ENCODE measurements at regions not wholly inside any gene's neighbourhood (a gene's known extent, or its start where the extent isn't known, plus 50 kb on each side); places are given as distances from the start of the nearest gene placed in this dataset.

GRCh38 chr18:7480879-7481278 lies 86.2 kb upstream of the PTPRM start:
- no peak for DNase-seq (ENCODE audit: low read depth, low spot score)
- TF ChIP-seq CTCF (IDR thresholded peaks at IDR 0.05; ENCODE audit: low read depth, low read length): no peak
- H3K4me3 ChIP-seq (ENCODE audit: low read depth, low read length): no peak overlapping the region
- in situ Hi-C loops (cut with HindIII; ENCODE audit: low sequenced_read_pairs): no loop called here

- in situ Hi-C loops (cut with HindIII; ENCODE audit: low sequenced_read_pairs): no loop called here
- H3K4me3 ChIP-seq (ENCODE audit: low read depth, low read length): no peak overlapping the region
- no peak for TF ChIP-seq CTCF (IDR thresholded peaks at IDR 0.05; ENCODE audit: low read depth, low read length)
- DNase-seq (ENCODE audit: low read depth, low spot score): no peak
Observed at GRCh38 chr18:7482342-7482741, 84.8 kb upstream of the PTPRM start.

GRCh38 chr18:7485616-7486015 lies 81.5 kb upstream of the PTPRM start:
- TF ChIP-seq CTCF (IDR thresholded peaks at IDR 0.05; ENCODE audit: low read depth, low read length): no peak
- no peak for DNase-seq (ENCODE audit: low read depth, low spot score)
- in situ Hi-C loops (cut with HindIII; ENCODE audit: low sequenced_read_pairs): no loop called here
- H3K4me3 ChIP-seq (ENCODE audit: low read depth, low read length): no peak overlapping the region

- DNase-seq (ENCODE audit: low read depth, low spot score): no peak
- H3K4me3 ChIP-seq (ENCODE audit: low read depth, low read length): no peak overlapping the region
- TF ChIP-seq CTCF (IDR thresholded peaks at IDR 0.05; ENCODE audit: low read depth, low read length): no peak
- in situ Hi-C loops (cut with HindIII; ENCODE audit: low sequenced_read_pairs): no loop called here
Observed at GRCh38 chr18:7488571-7488970, 78.5 kb upstream of the PTPRM start.

GRCh38 chr18:7490104-7490503 lies 77.0 kb upstream of the PTPRM start:
- no peak for DNase-seq (ENCODE audit: low read depth, low spot score)
- H3K4me3 ChIP-seq (ENCODE audit: low read depth, low read length): no peak overlapping the region
- in situ Hi-C loops (cut with HindIII; ENCODE audit: low sequenced_read_pairs): no loop called here
- no peak for TF ChIP-seq CTCF (IDR thresholded peaks at IDR 0.05; ENCODE audit: low read depth, low read length)

- TF ChIP-seq CTCF (IDR thresholded peaks at IDR 0.05; ENCODE audit: low read depth, low read length): no peak
- DNase-seq (ENCODE audit: low read depth, low spot score): no peak
- in situ Hi-C loops (cut with HindIII; ENCODE audit: low sequenced_read_pairs): no loop called here
- no peak overlapping the region for H3K4me3 ChIP-seq (ENCODE audit: low read depth, low read length)
Observed at GRCh38 chr18:7492385-7492784, 74.7 kb upstream of the PTPRM start.

GRCh38 chr18:7497081-7497480 lies 70.0 kb upstream of the PTPRM start:
- TF ChIP-seq CTCF (IDR thresholded peaks at IDR 0.05; ENCODE audit: low read depth, low read length): no peak
- no peak for DNase-seq (ENCODE audit: low read depth, low spot score)
- in situ Hi-C loops (cut with HindIII; ENCODE audit: low sequenced_read_pairs): no loop called here
- no peak overlapping the region for H3K4me3 ChIP-seq (ENCODE audit: low read depth, low read length)

Data from astrocyte of the spinal cord (primary cell).